Neuron (in vitro differentiated cells): ENCODE measurements at regions not wholly inside any gene's neighbourhood (a gene's known extent, or its start where the extent isn't known, plus 50 kb on each side); places are given as distances from the start of the nearest gene placed in this dataset.

Source experiments
- H2AFZ ChIP-seq: one replicate; pipeline ENCODE4 v1.6.1; 2013; ENCODE audit warnings: low read depth, mild to moderate bottlenecking, inconsistent platforms, low read length, moderate library complexity
- H3K27me3 ChIP-seq: one replicate; pipeline ENCODE4 v1.6.1; 2013; ENCODE audit warnings: low read length; ENCODE audit not compliant: insufficient read depth
- H3K36me3 ChIP-seq: one replicate; pipeline ENCODE4 v1.6.1; 2013; ENCODE audit warnings: low read length; ENCODE audit not compliant: insufficient read depth
- H3K4me1 ChIP-seq: one replicate; pipeline ENCODE4 v1.6.1; 2013; ENCODE audit warnings: low read length; ENCODE audit not compliant: insufficient read depth
- H3K4me3 ChIP-seq: 2 replicates; pipeline ENCODE4 v1.5.1; 2013; ENCODE audit warnings: mild to moderate bottlenecking, low read length, moderate library complexity
- H3K9me3 ChIP-seq: one replicate; pipeline ENCODE4 v1.6.1; 2013; ENCODE audit warnings: low read length

GRCh38 chr12:19988948-19989347, 379.4 kb upstream of the PDE3A start:
- Histone ChIP-seq H3K4me1 (no peaks in the 10 kb centered on the region), H3K9me3 (no peaks in the 10 kb centered on the region), H3K27me3 (no peaks in the 10 kb centered on the region), H2AFZ (no peak overlapping the region), H3K36me3 (no peaks in the 10 kb centered on the region), H3K4me3 (no peak overlapping the region)

- no peaks in the 10 kb centered on the region for H3K36me3 ChIP-seq
- no peaks in the 10 kb centered on the region for H3K4me1 ChIP-seq
- H2AFZ ChIP-seq: no peak overlapping the region
- H3K4me3 ChIP-seq: no peak overlapping the region
- H3K9me3 ChIP-seq: no peaks in the 10 kb centered on the region
- H3K27me3 ChIP-seq: no peaks in the 10 kb centered on the region
Observed at GRCh38 chr12:19991146-19991545, 377.2 kb upstream of the PDE3A start.

GRCh38 chr12:19992311-19992710, 376.0 kb upstream of the PDE3A start:
- Histone ChIP-seq H3K4me3 (no peak overlapping the region), H2AFZ (no peak overlapping the region), H3K9me3 (no peaks in the 10 kb centered on the region), H3K36me3 (no peaks in the 10 kb centered on the region), H3K27me3 (no peaks in the 10 kb centered on the region), H3K4me1 (no peaks in the 10 kb centered on the region)

GRCh38 chr12:19994968-19995367, 373.4 kb upstream of the PDE3A start:
- H3K36me3 ChIP-seq: no peaks in the 10 kb centered on the region
- no peak overlapping the region for H3K4me3 ChIP-seq
- no peaks in the 10 kb centered on the region for H3K27me3 ChIP-seq

GRCh38 chr12:19997656-19998400, 370.5 kb upstream of the PDE3A start:
- Histone ChIP-seq H3K4me1 (peaks cover 7% of the 10 kb centered on the region), H3K4me3 (no peak overlapping the region), H3K36me3 (no peaks in the 10 kb centered on the region), H2AFZ (no peak overlapping the region), H3K9me3 (no peaks in the 10 kb centered on the region), H3K27me3 (no peaks in the 10 kb centered on the region)

More at GRCh38 chr12:19994968-19995367, 373.4 kb upstream of the PDE3A start:
- Histone ChIP-seq H3K9me3 (no peaks in the 10 kb centered on the region), H2AFZ (no peak overlapping the region), H3K4me1 (peaks cover 4% of the 10 kb centered on the region)

- H3K9me3 ChIP-seq: no peaks in the 10 kb centered on the region
- no peaks in the 10 kb centered on the region for H3K27me3 ChIP-seq
- no peak overlapping the region for H3K4me3 ChIP-seq
- peaks cover 7% of the 10 kb centered on the region for H3K4me1 ChIP-seq
- H3K36me3 ChIP-seq: no peaks in the 10 kb centered on the region
- H2AFZ ChIP-seq: no peak overlapping the region
Observed at GRCh38 chr12:19998411-19998810, 369.9 kb upstream of the PDE3A start.

GRCh38 chr12:19998961-19999804, 369.2 kb upstream of the PDE3A start:
- Histone ChIP-seq H3K9me3 (no peaks in the 10 kb centered on the region), H3K36me3 (no peaks in the 10 kb centered on the region), H2AFZ (no peak overlapping the region), H3K4me3 (no peak overlapping the region), H3K27me3 (no peaks in the 10 kb centered on the region), H3K4me1 (peaks cover 7% of the 10 kb centered on the region)

GRCh38 chr12:19999805-20000138, 368.6 kb upstream of the PDE3A start:
- H3K36me3 ChIP-seq: no peaks in the 10 kb centered on the region
- no peak overlapping the region for H2AFZ ChIP-seq
- H3K4me3 ChIP-seq: no peak overlapping the region
- peaks cover 7% of the 10 kb centered on the region for H3K4me1 ChIP-seq
- H3K27me3 ChIP-seq: no peaks in the 10 kb centered on the region
- H3K9me3 ChIP-seq: no peaks in the 10 kb centered on the region

GRCh38 chr12:20000229-20000849, 368.0 kb upstream of the PDE3A start:
- H3K4me1 ChIP-seq: peaks cover 7% of the 10 kb centered on the region
- no peaks in the 10 kb centered on the region for H3K27me3 ChIP-seq
- H3K9me3 ChIP-seq: no peaks in the 10 kb centered on the region
- no peak overlapping the region for H3K4me3 ChIP-seq
- H3K36me3 ChIP-seq: no peaks in the 10 kb centered on the region
- H2AFZ ChIP-seq: no peak overlapping the region

GRCh38 chr12:20003252-20003651, 365.1 kb upstream of the PDE3A start:
- Histone ChIP-seq H2AFZ (no peak overlapping the region), H3K9me3 (no peaks in the 10 kb centered on the region), H3K27me3 (no peaks in the 10 kb centered on the region), H3K4me3 (no peak overlapping the region), H3K4me1 (peaks cover 7% of the 10 kb centered on the region), H3K36me3 (no peaks in the 10 kb centered on the region)

GRCh38 chr12:20004952-20005351, 363.4 kb upstream of the PDE3A start:
- Histone ChIP-seq H3K27me3 (no peaks in the 10 kb centered on the region), H3K4me1 (peaks cover 3% of the 10 kb centered on the region), H3K36me3 (no peaks in the 10 kb centered on the region), H3K9me3 (peaks cover 4% of the 10 kb centered on the region), H3K4me3 (no peak overlapping the region), H2AFZ (no peak overlapping the region)

- H3K27me3 ChIP-seq: no peaks in the 10 kb centered on the region
- H3K4me3 ChIP-seq: no peak overlapping the region
- H3K9me3 ChIP-seq: peaks cover 4% of the 10 kb centered on the region
- H3K4me1 ChIP-seq: no peaks in the 10 kb centered on the region
- no peaks in the 10 kb centered on the region for H3K36me3 ChIP-seq
- no peak overlapping the region for H2AFZ ChIP-seq
Observed at GRCh38 chr12:20006871-20007730, 361.2 kb upstream of the PDE3A start.
